CD14-positive monocyte (primary cell): ENCODE measurements at regions not wholly inside any gene's neighbourhood (a gene's known extent, or its start where the extent isn't known, plus 50 kb on each side); places are given as distances from the start of the nearest gene placed in this dataset.

ENCODE experiments used
- DNase-seq, 3 donors: peaks; one replicate each; pipeline ENCODE4 v3.0.0-alpha.2; 2011 to 2022
- H2AFZ ChIP-seq: 2 replicates; pipeline ENCODE4 v1.6.0; 2012; ENCODE audit warnings: mild to moderate bottlenecking, low read depth, low read length, inconsistent platforms; ENCODE audit not compliant: insufficient read depth, poor library complexity, severe bottlenecking
- H3K27ac ChIP-seq, 2 donors: 1 replicate in 1 of 2; 2 replicates in 1 of 2; pipeline ENCODE4 v1.5.1; 2012 to 2013; ENCODE audit warnings: low read length in 2 of 2, control low read depth in 1 of 2, inconsistent platforms in 1 of 2, low read depth in 1 of 2, mild to moderate bottlenecking in 1 of 2
- H3K27me3 ChIP-seq, 2 donors: one replicate each; pipeline versions ENCODE4 v1.6.0 to v1.6.1; 2011 to 2013; ENCODE audit warnings: low read length in 2 of 2; ENCODE audit not compliant: control insufficient read depth in 2 of 2, insufficient read depth in 2 of 2
- H3K36me3 ChIP-seq, 2 donors: replicated peaks in 1 of 2; 1 replicate in 1 of 2; 2 replicates in 1 of 2; pipeline versions ENCODE4 v1.5.1 to v1.6.1; 2012 to 2013; ENCODE audit warnings: low read length in 2 of 2, control low read depth in 1 of 2, inconsistent platforms in 1 of 2, mild to moderate bottlenecking in 1 of 2; ENCODE audit not compliant: insufficient read depth in 2 of 2, control insufficient read depth in 1 of 2
- H3K4me1 ChIP-seq, 2 donors: 1 replicate in 1 of 2; 2 replicates in 1 of 2; pipeline versions ENCODE4 v1.5.1 to v1.6.1; 2012 to 2013; ENCODE audit warnings: low read length in 2 of 2, control low read depth in 1 of 2, inconsistent platforms in 1 of 2, mild to moderate bottlenecking in 1 of 2, moderate library complexity in 1 of 2; ENCODE audit not compliant: insufficient read depth in 2 of 2, control insufficient read depth in 1 of 2
- H3K4me2 ChIP-seq: replicated peaks from 2 replicates; pipeline ENCODE3; 2012; ENCODE audit warnings: low read length, moderate library complexity, mild to moderate bottlenecking; ENCODE audit not compliant: poor library complexity, severe bottlenecking; ENCODE audit errors: extremely low read depth
- H3K4me3 ChIP-seq, 3 experiments: fragments of 200-600 bp in 1 of 3; sonication (generic) in 1 of 3; replicated peaks in 1 of 3; 1 replicate in 2 of 3; 2 replicates in 1 of 3; pipeline ENCODE4 v1.5.1; 2011 to 2013; ENCODE audit warnings: low read length in 3 of 3, mild to moderate bottlenecking in 3 of 3, control low read depth in 2 of 3, low read depth in 2 of 3, inconsistent platforms in 1 of 3, moderate library complexity in 1 of 3
- H3K79me2 ChIP-seq: 2 replicates; pipeline ENCODE4 v1.6.0; 2012; ENCODE audit warnings: mild to moderate bottlenecking, control low read depth, inconsistent platforms, low read length, moderate library complexity; ENCODE audit not compliant: insufficient read depth
- H3K9ac ChIP-seq: 2 replicates; pipeline ENCODE4 v1.6.0; 2017; ENCODE audit warnings: low read length, mild to moderate bottlenecking; ENCODE audit not compliant: insufficient read depth, poor library complexity, severe bottlenecking
- H3K9me3 ChIP-seq, 2 donors: replicated peaks in 1 of 2; 1 replicate in 1 of 2; 2 replicates in 1 of 2; pipeline versions ENCODE4 v1.5.1 to v1.6.1; 2012 to 2013; ENCODE audit warnings: low read length in 2 of 2, control low read depth in 1 of 2; ENCODE audit not compliant: control insufficient read depth in 1 of 2, insufficient read depth in 1 of 2
- H4K20me1 ChIP-seq: 2 replicates; pipeline ENCODE4 v1.6.0; 2012; ENCODE audit warnings: mild to moderate bottlenecking, low read length, control low read depth, moderate library complexity; ENCODE audit not compliant: insufficient read depth
- H3K27ac Mint-ChIP-seq, 7 donors: one replicate each; pipeline ENCODE4 v1.8.0; 2020; ENCODE audit warnings: mild to moderate bottlenecking in 7 of 7, mixed read lengths in 7 of 7, moderate library complexity in 6 of 7, inconsistent platforms in 2 of 7
- H3K27me3 Mint-ChIP-seq, 3 donors: one replicate each; pipeline ENCODE4 v1.8.0; 2021 to 2022; ENCODE audit warnings: low read depth in 3 of 3, mild to moderate bottlenecking in 3 of 3, mixed read lengths in 3 of 3, moderate library complexity in 3 of 3, inconsistent platforms in 1 of 3
- H3K36me3 Mint-ChIP-seq, 2 donors: one replicate each; pipeline ENCODE4 v1.8.0; 2020; ENCODE audit warnings: mixed read lengths in 2 of 2, inconsistent platforms in 1 of 2, mild to moderate bottlenecking in 1 of 2
- H3K4me1 Mint-ChIP-seq: one replicate; pipeline ENCODE4 v1.8.0; 2020; ENCODE audit warnings: mild to moderate bottlenecking, mixed read lengths
- H3K4me3 Mint-ChIP-seq, 2 donors: one replicate each; pipeline ENCODE4 v1.8.0; 2020; ENCODE audit warnings: mild to moderate bottlenecking in 2 of 2, mixed read lengths in 2 of 2, moderate library complexity in 1 of 2
- H3K9me3 Mint-ChIP-seq, 7 donors: one replicate each; pipeline ENCODE4 v1.8.0; 2020 to 2022; ENCODE audit warnings: mixed read lengths in 7 of 7, mild to moderate bottlenecking in 6 of 7, moderate library complexity in 6 of 7, inconsistent platforms in 2 of 7
- WGBS: methylation state at CpG from one replicate; pipeline ENCODE4 v1.1.5; 2013; ENCODE audit warnings: missing lambda C conversion rate; ENCODE audit not compliant: insufficient coverage; 5-methylcytosine and 5-hydroxymethylcytosine counted together
- intact Hi-C, 2 donors: fragments of 100-400 bp; cut with micrococcal nuclease; formaldehyde crosslinking; loops; one replicate each; pipeline versions ENCODE4 v1.15.0 to v1.15.1; 2023
- TF ChIP-seq, protein P1 (sequence below): fragments of 200-600 bp; IDR thresholded peaks from one replicate; pipeline ENCODE4 v1.8.0; 2022; ENCODE audit warnings: antibody characterized with exemption, mild to moderate bottlenecking

- Histone ChIP-seq H3K4me1 (peaks cover 28 to 29% of the 10 kb centered on the region in 2 donors), H3K4me2 (no peak overlapping the region), H4K20me1 (no peaks in the 10 kb centered on the region), H3K9me3 (no peaks in the 10 kb centered on the region), H3K36me3 (no peaks in the 10 kb centered on the region), H3K27me3 (no peaks in the 10 kb centered on the region), H3K27ac (no peak overlapping the region), H3K9ac (no peak overlapping the region), H2AFZ (no peak overlapping the region), H3K79me2 (no peaks in the 10 kb centered on the region), H3K4me3 (no peak overlapping the region)
- DNase-seq = no peak
- TF ChIP-seq, protein P1, sequence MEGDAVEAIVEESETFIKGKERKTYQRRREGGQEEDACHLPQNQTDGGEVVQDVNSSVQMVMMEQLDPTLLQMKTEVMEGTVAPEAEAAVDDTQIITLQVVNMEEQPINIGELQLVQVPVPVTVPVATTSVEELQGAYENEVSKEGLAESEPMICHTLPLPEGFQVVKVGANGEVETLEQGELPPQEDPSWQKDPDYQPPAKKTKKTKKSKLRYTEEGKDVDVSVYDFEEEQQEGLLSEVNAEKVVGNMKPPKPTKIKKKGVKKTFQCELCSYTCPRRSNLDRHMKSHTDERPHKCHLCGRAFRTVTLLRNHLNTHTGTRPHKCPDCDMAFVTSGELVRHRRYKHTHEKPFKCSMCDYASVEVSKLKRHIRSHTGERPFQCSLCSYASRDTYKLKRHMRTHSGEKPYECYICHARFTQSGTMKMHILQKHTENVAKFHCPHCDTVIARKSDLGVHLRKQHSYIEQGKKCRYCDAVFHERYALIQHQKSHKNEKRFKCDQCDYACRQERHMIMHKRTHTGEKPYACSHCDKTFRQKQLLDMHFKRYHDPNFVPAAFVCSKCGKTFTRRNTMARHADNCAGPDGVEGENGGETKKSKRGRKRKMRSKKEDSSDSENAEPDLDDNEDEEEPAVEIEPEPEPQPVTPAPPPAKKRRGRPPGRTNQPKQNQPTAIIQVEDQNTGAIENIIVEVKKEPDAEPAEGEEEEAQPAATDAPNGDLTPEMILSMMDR = no peak
- no peak overlapping the region for H3K4me3 Mint-ChIP-seq
- no peaks in the 10 kb centered on the region for H3K27me3 Mint-ChIP-seq
- 80% methylated on average over 1 of the region's 4 CpGs for WGBS
- H3K4me1 Mint-ChIP-seq = peaks cover 22% of the 10 kb centered on the region
- H3K27ac Mint-ChIP-seq = no peak overlapping the region
- H3K36me3 Mint-ChIP-seq = no peaks in the 10 kb centered on the region
- intact Hi-C loops = no loop called here
- peaks cover 0 to 3% (median 0%) of the 10 kb centered on the region in 7 donors for H3K9me3 Mint-ChIP-seq
Observed at GRCh38 chrX:38878641-38879340, 77.5 kb downstream of the MID1IP1 start.

- Mint-ChIP-seq H3K9me3 (peaks cover 0 to 3% (median 0%) of the 10 kb centered on the region in 7 donors), H3K4me3 (peak overlapping the region in 1 of 2 donors; percentile 83), H3K4me1 (peaks cover 22% of the 10 kb centered on the region), H3K36me3 (no peaks in the 10 kb centered on the region), H3K27ac (peak overlapping the region; percentile 77 to 92 (median 83)), H3K27me3 (peaks cover 0 to 2% (median 0%) of the 10 kb centered on the region in 3 donors)
- intact Hi-C loops = loop anchor here in 1 of 2 donors (10.0 kb wide), 1 partner anchor 265 kb away; no protein-coding TSS in a partner anchor
- Histone ChIP-seq H4K20me1 (no peaks in the 10 kb centered on the region), H3K9ac (peak overlapping the region; percentile 10), H3K79me2 (no peaks in the 10 kb centered on the region), H2AFZ (peak overlapping the region; percentile 45), H3K27me3 (no peaks in the 10 kb centered on the region), H3K27ac (peak overlapping the region in 1 of 2 donors; percentile 79), H3K4me3 (peak overlapping the region in 1 of 3 experiments; percentile 61), H3K36me3 (no peaks in the 10 kb centered on the region), H3K9me3 (no peaks in the 10 kb centered on the region), H3K4me1 (peaks cover 28 to 29% of the 10 kb centered on the region in 2 donors), H3K4me2 (peak overlapping the region; percentile 73)
- DNase-seq = peak in 1 of 3 donors; percentile 13
- no CpG with 5 or more reads among the region's 4 CpGs for WGBS
- TF ChIP-seq, protein P1 = no peak
Observed at GRCh38 chrX:38879631-38880220, 78.5 kb downstream of the MID1IP1 start.
